ENCODE measurements at regions not wholly inside any gene's neighbourhood (a gene's known extent, or its start where the extent isn't known, plus 50 kb on each side); places are given as distances from the start of the nearest gene placed in this dataset.

GRCh38 chr2:239471011-239471792 is 70.4 kb upstream of the HDAC4 start:
- no peak for TF ChIP-seq CTCF (IDR thresholded peaks at IDR 0.05)
- TF ChIP-seq ZFX (IDR thresholded peaks at IDR 0.05; ENCODE audit: borderline replicate concordance): no peak

Measured in 22Rv1 (cell line).